SJSA1 (cell line): ENCODE measurements at regions not wholly inside any gene's neighbourhood (a gene's known extent, or its start where the extent isn't known, plus 50 kb on each side); places are given as distances from the start of the nearest gene placed in this dataset.
A peak's percentile ranks its signal among the peaks of the same experiment; 100 is the strongest.

Source experiments
- DNase-seq, 2 experiments: peaks; one replicate each; pipeline ENCODE4 v3.0.0-alpha.2; 2015 to 2020; ENCODE audit warnings: low spot score in 2 of 2, low read depth in 1 of 2
- H3K27ac ChIP-seq: fragments of 250-450 bp; sonication (Bioruptor Pico); 2 replicates; pipeline ENCODE4 v1.5.1; 2020; ENCODE audit warnings: mild to moderate bottlenecking, moderate library complexity
- H3K27me3 ChIP-seq: fragments of 250-450 bp; sonication (Bioruptor Pico); replicated peaks from 2 replicates; pipeline ENCODE4 v1.5.1; 2020; ENCODE audit warnings: mild to moderate bottlenecking, moderate library complexity
- H3K36me3 ChIP-seq: fragments of 250-450 bp; sonication (Bioruptor Pico); 2 replicates; pipeline ENCODE4 v1.5.1; 2020; ENCODE audit warnings: mild to moderate bottlenecking
- H3K4me1 ChIP-seq: fragments of 250-450 bp; sonication (Bioruptor Pico); replicated peaks from 2 replicates; pipeline ENCODE4 v1.6.1; 2021; ENCODE audit warnings: mild to moderate bottlenecking
- H3K4me3 ChIP-seq: fragments of 250-450 bp; sonication (Bioruptor Pico); 2 replicates; pipeline ENCODE4 v1.5.1; 2020; ENCODE audit warnings: mild to moderate bottlenecking
- H3K9me3 ChIP-seq: fragments of 250-450 bp; sonication (Bioruptor Pico); replicated peaks from 2 replicates; pipeline ENCODE4 v1.5.1; 2020; ENCODE audit warnings: mild to moderate bottlenecking

DNA sequence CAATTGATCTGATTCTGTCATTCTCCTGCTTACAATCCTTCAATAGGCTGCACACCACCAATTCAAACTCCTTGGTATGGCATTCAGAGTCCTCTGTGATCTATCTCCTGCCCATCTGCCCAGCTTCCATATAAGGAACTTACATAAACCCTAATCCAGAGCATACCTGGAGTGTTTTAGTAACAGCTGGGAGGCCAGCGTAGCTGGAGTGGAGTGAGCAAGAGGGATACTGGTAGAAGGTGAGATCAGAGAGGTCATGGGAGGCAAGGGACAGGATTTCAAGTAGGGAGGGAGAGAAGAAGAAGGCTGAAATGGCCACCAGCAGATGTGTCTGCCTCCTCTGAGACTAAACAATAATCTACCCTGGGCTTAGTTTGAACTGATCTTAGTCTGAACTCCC is 288.5 kb downstream of the MEF2C start:
- H3K27me3 ChIP-seq = no peaks in the 10 kb centered on the region
- no peak for DNase-seq
- no peak overlapping the region for H3K27ac ChIP-seq
- H3K36me3 ChIP-seq = no peaks in the 10 kb centered on the region
- no peaks in the 10 kb centered on the region for H3K9me3 ChIP-seq
- peaks cover 4% of the 10 kb centered on the region; the same call in 1 of the 2 replicates for H3K4me1 ChIP-seq
- no peak overlapping the region for H3K4me3 ChIP-seq

DNA sequence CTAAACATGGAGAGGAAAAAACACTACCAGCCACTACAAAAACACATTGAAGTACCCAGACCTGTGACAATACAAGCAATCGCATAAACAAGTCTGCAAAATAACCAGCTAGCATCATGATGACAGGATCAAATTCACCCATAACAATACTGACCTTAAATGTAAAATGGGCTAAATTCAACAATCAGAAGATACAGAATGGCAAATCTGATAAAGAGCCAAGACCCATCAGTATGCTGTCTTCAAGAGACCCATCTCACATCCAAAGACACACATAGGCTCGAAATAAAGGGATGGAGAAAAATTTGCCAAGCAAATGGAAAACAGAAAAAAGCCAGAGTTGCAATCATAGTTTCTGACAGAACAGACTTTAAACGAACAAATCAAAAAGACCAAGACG is 294.4 kb downstream of the MEF2C start:
- no peak overlapping the region for H3K4me3 ChIP-seq
- no peaks in the 10 kb centered on the region for H3K27me3 ChIP-seq
- no peaks in the 10 kb centered on the region; the same call in 1 of the 2 replicates for H3K9me3 ChIP-seq
- no peak overlapping the region for H3K27ac ChIP-seq
- no peaks in the 10 kb centered on the region for H3K4me1 ChIP-seq
- DNase-seq = no peak
- H3K36me3 ChIP-seq = no peaks in the 10 kb centered on the region

DNA sequence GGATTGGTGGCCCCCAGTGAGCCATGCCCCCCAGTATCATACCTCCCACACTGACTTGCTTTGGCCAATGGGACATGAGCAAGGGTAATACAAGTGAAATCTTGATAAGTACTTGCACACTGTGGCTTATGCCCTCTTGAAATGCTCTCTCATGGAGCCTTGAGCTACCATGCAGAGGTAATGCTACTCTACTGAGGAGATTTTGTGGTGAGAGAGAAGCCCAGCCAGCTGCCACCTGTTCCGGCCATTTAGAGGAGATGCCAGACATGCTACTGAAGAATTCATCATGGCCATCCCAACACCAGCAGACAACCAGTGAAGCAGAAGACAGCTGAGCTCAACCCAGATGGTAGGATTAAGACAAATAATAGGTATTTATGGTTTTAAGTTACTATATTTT is 299.5 kb downstream of the MEF2C start:
- H3K9me3 ChIP-seq = no peaks in the 10 kb centered on the region; the same call in 1 of the 2 replicates
- no peaks in the 10 kb centered on the region for H3K27me3 ChIP-seq
- H3K27ac ChIP-seq = no peak overlapping the region
- H3K4me3 ChIP-seq = no peak overlapping the region
- DNase-seq = no peak
- no peaks in the 10 kb centered on the region for H3K4me1 ChIP-seq
- no peaks in the 10 kb centered on the region for H3K36me3 ChIP-seq

DNA sequence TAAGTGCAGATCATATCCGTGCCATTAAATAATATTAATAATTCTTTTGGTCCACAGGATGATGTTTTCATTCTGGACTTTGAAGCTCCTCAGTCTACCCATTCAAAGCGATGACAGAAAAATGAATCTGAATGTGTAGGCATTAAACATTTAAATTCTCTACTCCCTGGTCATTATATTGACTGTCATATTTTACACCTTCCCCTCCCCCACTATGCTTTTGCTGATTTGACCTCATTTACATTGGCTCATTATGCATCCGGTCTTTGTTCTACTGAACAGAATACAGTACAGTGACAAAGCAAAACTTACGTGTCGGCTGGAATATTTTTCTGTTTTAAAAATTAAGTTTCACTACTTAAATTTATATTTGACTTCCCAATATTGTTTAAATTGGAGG is 289.7 kb upstream of the TMEM161B start:
- Histone ChIP-seq H3K27me3 (no peaks in the 10 kb centered on the region), H3K4me1 (peaks cover 14% of the 10 kb centered on the region), H3K9me3 (no peaks in the 10 kb centered on the region), H3K4me3 (no peak overlapping the region), H3K36me3 (no peaks in the 10 kb centered on the region), H3K27ac (no peak overlapping the region)
- no peak for DNase-seq

DNA sequence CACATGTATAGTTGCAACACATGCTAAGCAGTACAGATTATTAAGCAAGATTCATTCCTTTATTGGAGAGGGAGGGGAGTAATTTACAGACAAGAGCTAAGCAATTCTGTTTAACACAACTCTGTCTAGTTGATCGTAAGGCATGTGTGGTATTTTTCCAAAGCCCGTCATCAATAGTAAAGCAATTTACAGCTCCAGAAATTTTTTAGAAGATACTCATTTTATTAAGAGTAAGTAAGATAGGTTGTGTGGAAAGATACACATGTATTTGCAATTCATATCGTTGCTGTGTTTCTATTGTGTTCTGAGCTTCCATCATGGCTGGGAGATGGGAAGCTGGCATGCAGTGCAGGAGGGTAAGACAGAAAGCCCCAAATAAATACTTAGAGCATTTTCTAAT is 289.2 kb upstream of the TMEM161B start:
- Histone ChIP-seq H3K9me3 (no peaks in the 10 kb centered on the region), H3K36me3 (no peaks in the 10 kb centered on the region), H3K4me3 (no peak overlapping the region), H3K4me1 (peaks cover 14% of the 10 kb centered on the region), H3K27me3 (no peaks in the 10 kb centered on the region), H3K27ac (no peak overlapping the region)
- DNase-seq = no peak

DNA sequence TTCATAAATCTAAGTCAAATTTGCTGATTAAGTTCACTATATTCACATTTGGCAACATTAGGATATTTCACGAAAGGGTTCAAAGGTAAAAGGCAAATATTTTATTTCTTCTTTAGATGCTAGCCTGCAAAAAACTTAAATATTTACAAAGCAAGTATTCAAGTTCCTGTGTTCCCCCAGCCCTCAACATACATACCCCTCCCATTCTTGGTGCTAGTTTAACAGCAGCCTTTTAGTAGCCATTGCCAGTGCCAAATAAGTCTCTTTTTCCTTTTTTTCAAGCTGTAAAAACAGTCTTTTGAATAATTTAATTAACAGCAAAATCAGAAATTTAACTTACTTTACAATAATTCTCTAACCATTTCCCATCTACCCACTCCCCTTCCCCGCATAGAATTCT is 288.5 kb upstream of the TMEM161B start:
- no peak for DNase-seq
- H3K4me3 ChIP-seq = no peak overlapping the region
- H3K27me3 ChIP-seq = no peaks in the 10 kb centered on the region
- no peaks in the 10 kb centered on the region for H3K9me3 ChIP-seq
- no peaks in the 10 kb centered on the region for H3K36me3 ChIP-seq
- no peak overlapping the region for H3K27ac ChIP-seq
- peaks cover 14% of the 10 kb centered on the region for H3K4me1 ChIP-seq

DNA sequence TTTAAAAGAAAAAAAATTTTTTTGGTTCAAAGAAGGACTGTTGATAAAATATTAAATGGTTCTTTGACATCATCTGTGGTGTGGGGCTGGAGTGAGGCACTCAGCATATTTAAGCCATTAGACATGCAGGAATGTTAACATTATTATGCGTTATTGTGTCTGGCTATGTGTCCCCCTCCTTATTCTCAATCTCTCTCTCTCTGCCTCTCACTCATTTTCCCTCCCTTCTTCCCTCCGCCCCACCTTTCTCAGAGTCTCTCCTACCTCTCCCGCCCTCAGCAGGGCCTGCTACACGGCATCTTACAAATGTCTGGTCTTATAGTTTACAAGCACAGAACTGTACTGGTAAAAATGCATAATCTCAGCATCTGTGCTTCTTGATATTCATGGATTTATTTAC is 287.8 kb upstream of the TMEM161B start:
- Histone ChIP-seq H3K36me3 (no peaks in the 10 kb centered on the region), H3K27ac (no peak overlapping the region), H3K4me1 (peaks cover 14% of the 10 kb centered on the region), H3K9me3 (no peaks in the 10 kb centered on the region), H3K4me3 (no peak overlapping the region), H3K27me3 (no peaks in the 10 kb centered on the region)
- peak in 1 of 2 experiments; percentile 37 for DNase-seq

DNA sequence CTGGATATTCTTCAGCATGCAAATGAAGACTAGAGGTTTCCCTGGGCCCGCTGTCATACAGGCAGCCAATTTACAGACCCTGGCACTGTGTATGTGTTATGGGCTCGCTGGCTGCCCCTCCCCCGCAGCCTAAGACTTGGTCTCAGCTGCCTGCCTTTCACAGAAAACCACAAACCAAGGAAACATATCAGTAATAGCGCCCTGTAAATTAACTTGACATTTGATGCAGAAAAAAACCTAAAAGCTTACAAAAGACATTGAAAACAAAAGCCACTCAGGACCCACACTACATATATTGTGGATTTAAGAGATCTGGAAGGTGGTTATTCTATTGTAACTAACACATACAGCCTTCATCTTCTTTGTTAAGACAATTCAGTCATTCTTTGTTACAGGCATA is 287.0 kb upstream of the TMEM161B start:
- Histone ChIP-seq H3K27me3 (no peaks in the 10 kb centered on the region), H3K36me3 (no peaks in the 10 kb centered on the region), H3K27ac (no peak overlapping the region), H3K4me1 (peaks cover 14% of the 10 kb centered on the region), H3K4me3 (no peak overlapping the region), H3K9me3 (no peaks in the 10 kb centered on the region)
- DNase-seq = peak in 1 of 2 experiments; percentile 36

DNA sequence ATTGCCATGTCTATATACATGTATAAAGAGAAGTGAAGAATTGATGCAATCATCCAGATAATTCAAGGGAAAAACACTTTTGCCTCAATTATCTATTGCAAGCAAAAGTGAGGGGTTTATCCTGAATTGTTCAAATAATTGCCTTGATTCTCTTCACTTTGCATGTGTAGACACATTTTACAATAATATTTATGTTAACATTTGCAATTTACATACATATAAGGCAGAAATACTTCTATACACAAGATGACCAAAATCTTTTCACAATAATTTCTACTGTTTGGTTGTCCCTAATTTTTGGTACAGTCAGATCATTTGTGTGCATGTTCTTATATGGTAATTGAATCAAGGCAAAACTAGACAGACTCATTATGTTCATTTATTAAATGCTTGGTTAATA is 285.3 kb upstream of the TMEM161B start:
- no peaks in the 10 kb centered on the region for H3K9me3 ChIP-seq
- peaks cover 14% of the 10 kb centered on the region for H3K4me1 ChIP-seq
- no peak for DNase-seq
- no peak overlapping the region for H3K27ac ChIP-seq
- no peaks in the 10 kb centered on the region for H3K27me3 ChIP-seq
- H3K4me3 ChIP-seq = no peak overlapping the region
- H3K36me3 ChIP-seq = no peaks in the 10 kb centered on the region

DNA sequence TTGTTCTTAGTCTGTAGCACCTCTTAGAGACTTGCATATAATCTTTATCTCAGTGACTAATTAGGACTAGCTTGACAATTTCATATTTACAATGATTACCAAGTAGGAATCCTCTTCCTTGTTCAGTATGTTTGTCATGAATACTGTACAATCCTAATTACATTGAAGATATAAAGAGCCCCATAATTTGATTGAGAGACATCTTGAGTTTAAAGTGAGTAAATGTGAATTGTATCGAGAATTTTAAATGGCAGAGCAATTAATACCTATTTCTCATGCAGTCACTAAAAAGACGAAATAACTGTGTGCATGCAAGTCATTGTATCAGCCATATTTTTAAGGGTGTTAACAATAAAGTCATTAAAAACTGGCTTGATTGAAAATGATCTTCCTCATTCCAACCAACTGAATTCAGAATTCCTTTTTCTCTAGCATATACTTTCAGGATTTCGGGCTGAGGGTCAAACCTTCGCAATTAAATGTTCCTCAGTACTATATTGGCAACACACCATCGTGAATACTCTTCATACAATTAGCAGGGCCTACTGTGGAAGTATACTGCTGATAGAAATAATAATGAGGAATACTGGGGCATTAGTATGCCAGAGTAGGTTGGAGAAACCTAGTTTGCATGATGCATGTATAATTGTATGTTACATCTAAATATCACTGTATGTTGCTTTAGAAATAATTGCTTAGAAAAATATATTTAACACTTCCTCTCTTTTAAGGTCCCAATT is 284.7 kb upstream of the TMEM161B start:
- DNase-seq = no peak
- Histone ChIP-seq H3K27me3 (no peaks in the 10 kb centered on the region), H3K4me1 (peaks cover 14% of the 10 kb centered on the region), H3K36me3 (no peaks in the 10 kb centered on the region), H3K4me3 (no peak overlapping the region), H3K27ac (no peak overlapping the region), H3K9me3 (no peaks in the 10 kb centered on the region)

DNA sequence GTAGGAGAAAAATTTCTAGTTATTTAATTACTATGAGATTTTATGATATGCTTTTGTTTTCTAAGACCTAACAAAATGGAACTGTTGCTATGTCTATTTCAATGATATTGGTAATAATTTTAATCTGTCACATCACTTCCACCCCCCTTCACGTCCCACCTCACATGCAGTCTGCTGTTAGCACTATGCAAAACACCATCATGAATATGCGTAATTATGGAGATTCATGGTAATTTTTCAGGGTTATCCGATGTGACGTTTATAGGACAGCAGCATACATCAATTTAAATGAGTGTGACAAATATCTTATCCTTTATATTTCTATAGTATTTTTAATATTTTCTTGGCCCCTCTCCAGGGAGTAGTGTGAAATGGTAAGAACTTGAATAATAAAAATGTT is 283.8 kb upstream of the TMEM161B start:
- no peak for DNase-seq
- H3K27ac ChIP-seq = no peak overlapping the region
- no peaks in the 10 kb centered on the region for H3K9me3 ChIP-seq
- peaks cover 14% of the 10 kb centered on the region for H3K4me1 ChIP-seq
- no peaks in the 10 kb centered on the region for H3K36me3 ChIP-seq
- H3K27me3 ChIP-seq = no peaks in the 10 kb centered on the region
- H3K4me3 ChIP-seq = no peak overlapping the region

DNA sequence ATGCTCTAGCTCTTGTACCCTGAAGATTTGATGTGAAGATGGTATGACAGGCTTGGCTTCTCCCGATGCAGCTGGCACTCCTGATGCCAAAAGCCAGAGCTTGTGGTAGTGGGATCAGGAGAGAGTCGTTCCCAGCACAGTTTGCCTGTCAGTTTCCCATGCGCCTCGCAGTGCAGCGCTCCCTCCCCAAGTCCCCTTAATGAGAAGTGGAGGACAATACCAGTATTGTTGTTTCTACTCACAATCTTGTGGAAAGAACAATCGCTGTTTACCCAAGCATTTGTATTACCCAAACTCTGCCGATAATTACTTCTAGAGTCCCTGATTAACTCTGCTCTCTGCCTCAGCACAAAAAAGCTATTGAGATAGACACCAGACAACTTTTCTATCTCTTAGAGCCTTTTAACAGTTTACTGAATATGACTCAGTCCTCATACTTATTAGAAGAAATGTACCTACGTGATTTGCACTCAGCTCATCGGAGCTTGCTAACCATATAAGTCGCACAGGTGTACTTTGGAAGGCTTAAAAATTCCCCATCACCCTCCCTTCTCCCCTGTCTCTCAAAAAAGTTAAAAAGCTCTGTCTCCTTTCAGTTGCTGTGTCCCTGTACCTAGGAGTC is 283.2 kb upstream of the TMEM161B start:
- no peaks in the 10 kb centered on the region for H3K36me3 ChIP-seq
- H3K9me3 ChIP-seq = no peaks in the 10 kb centered on the region
- H3K27ac ChIP-seq = no peak overlapping the region
- H3K4me1 ChIP-seq = peaks cover 14% of the 10 kb centered on the region
- H3K27me3 ChIP-seq = no peaks in the 10 kb centered on the region
- DNase-seq = no peak
- no peak overlapping the region for H3K4me3 ChIP-seq

DNA sequence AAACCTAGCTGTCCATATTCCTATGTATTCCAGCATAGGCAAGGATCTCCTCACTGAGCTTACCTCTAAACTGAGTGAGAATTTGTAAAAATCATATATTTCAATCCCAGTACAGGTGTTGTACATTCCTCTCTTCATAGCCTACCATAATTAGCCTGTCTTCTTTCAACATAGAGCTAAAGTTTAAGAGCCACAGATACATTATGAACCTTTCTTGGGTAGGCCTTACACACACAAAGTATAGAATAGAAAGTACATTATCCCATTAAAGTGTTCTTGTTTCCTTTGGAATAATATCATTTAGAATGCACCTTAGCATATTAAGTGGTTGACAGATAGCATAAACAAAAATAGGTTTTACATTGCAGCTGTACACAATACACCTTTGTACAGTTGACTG is 282.1 kb upstream of the TMEM161B start:
- Histone ChIP-seq H3K4me3 (no peak overlapping the region), H3K27ac (no peak overlapping the region), H3K4me1 (peaks cover 4% of the 10 kb centered on the region), H3K36me3 (no peaks in the 10 kb centered on the region), H3K9me3 (no peaks in the 10 kb centered on the region), H3K27me3 (no peaks in the 10 kb centered on the region)
- DNase-seq = no peak

DNA sequence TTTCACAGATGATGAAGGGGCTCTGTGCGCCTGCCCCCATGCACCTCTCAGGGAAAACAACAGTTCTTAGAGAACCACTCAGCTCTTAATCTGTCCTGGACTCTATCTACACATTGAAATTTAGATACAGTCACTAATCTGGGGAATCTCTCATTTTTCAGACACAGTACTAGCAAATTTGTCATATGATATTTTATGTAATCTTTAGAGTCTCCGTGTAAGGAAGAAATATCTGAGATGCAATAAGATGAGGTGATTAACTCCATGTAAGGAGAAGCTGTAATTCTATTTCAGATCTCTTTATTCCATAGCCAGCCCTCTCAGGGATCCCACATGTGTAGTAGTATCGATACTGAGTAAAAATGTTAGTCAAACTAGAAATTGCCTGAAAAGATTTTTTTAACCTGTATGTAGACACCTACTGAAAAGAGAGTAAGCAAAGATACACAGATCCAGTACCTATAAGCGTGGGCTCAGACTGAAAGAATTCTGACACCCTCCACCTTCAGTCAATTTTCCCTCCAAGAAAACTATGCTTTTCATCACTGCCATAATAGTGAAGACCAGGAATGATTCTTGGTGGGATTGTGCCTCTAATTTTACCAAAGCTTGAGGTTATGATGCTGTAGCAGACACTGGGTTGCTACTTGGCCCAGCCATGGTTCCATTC is 279.6 kb upstream of the TMEM161B start:
- Histone ChIP-seq H3K9me3 (no peaks in the 10 kb centered on the region), H3K4me3 (no peak overlapping the region), H3K36me3 (no peaks in the 10 kb centered on the region), H3K4me1 (no peaks in the 10 kb centered on the region), H3K27me3 (no peaks in the 10 kb centered on the region), H3K27ac (no peak overlapping the region)
- no peak for DNase-seq
